IMR-90 (cell line): ENCODE measurements at regions not wholly inside any gene's neighbourhood (a gene's known extent, or its start where the extent isn't known, plus 50 kb on each side); places are given as distances from the start of the nearest gene placed in this dataset.

Experiments
- ATAC-seq: fragments of 200-7000 bp; cut with Tn5 transposase; 2 replicates; pipeline ENCODE4 v1.9.1; 2020; ENCODE audit warnings: low read depth, mild to moderate bottlenecking, moderate library complexity
- BruUV-seq: library from RNA; stranded (reverse); fragments of 400-500 nt; replicated peaks from 2 replicates; lab custom pipeline; 2021; lab: Mats Ljungman, UMichigan
- CTCF ChIA-PET: fragments of 300-600 bp; formaldehyde crosslinking; extraction: SDS; loops from one replicate; lab custom pipeline; 2021; ENCODE audit warnings: antibody characterized with exemption; lab: Yijun Ruan, JAX
- POLR2A ChIA-PET: fragments of 300-600 bp; sonication (Branson Sonifier 250); formaldehyde crosslinking; loops from one replicate; lab custom pipeline; 2022; ENCODE audit warnings: antibody characterized with exemption; ENCODE audit not compliant: unreplicated experiment; lab: Charles Lee
- DNase-seq: peaks from one replicate; pipeline ENCODE4 v3.0.0; 2013
- H2AFZ ChIP-seq: replicated peaks from 2 replicates; pipeline ENCODE3; 2013; ENCODE audit warnings: low read length, mild to moderate bottlenecking; ENCODE audit not compliant: poor library complexity
- H2AK5ac ChIP-seq: 2 replicates; pipeline ENCODE4 v1.6.1; 2013; ENCODE audit warnings: low read depth, low read length, inconsistent platforms
- H2AK9ac ChIP-seq: replicated peaks from 2 replicates; pipeline ENCODE3; 2013; ENCODE audit warnings: mild to moderate bottlenecking, low read depth, low read length, moderate library complexity; ENCODE audit not compliant: poor library complexity
- H2BK120ac ChIP-seq: 2 replicates; pipeline ENCODE4 v1.6.1; 2013; ENCODE audit warnings: low read depth, low read length, inconsistent platforms
- H2BK15ac ChIP-seq: 3 replicates; pipeline ENCODE4 v1.6.1; 2013; ENCODE audit warnings: low read depth, low read length, inconsistent platforms
- H2BK20ac ChIP-seq: 2 replicates; pipeline ENCODE4 v1.6.1; 2013; ENCODE audit warnings: low read depth, mild to moderate bottlenecking, inconsistent platforms, low read length, moderate library complexity
- H2BK5ac ChIP-seq: 2 replicates; pipeline ENCODE4 v1.6.1; 2013; ENCODE audit warnings: mild to moderate bottlenecking, low read depth, low read length, inconsistent platforms; ENCODE audit not compliant: poor library complexity, severe bottlenecking
- H3K14ac ChIP-seq: replicated peaks from 2 replicates; pipeline ENCODE4 v1.6.1; 2013; ENCODE audit warnings: low read depth, low read length, inconsistent platforms
- H3K18ac ChIP-seq: 2 replicates; pipeline ENCODE4 v1.6.1; 2013; ENCODE audit warnings: low read depth, low read length, control low read depth
- H3K23ac ChIP-seq: 2 replicates; pipeline ENCODE4 v1.6.1; 2013; ENCODE audit warnings: low read depth, low read length, inconsistent platforms
- H3K27ac ChIP-seq: 2 replicates; pipeline ENCODE4 v1.5.1; 2013; ENCODE audit warnings: mild to moderate bottlenecking, control low read depth, low read length; ENCODE audit not compliant: insufficient read depth
- H3K27me3 ChIP-seq: 2 replicates; pipeline ENCODE4 v1.6.1; 2013; ENCODE audit warnings: low read length; ENCODE audit not compliant: control insufficient read depth, insufficient read depth
- H3K36me3 ChIP-seq: 2 replicates; pipeline ENCODE4 v1.6.1; 2013; ENCODE audit warnings: low read length, mixed read lengths; ENCODE audit not compliant: control insufficient read depth, insufficient read depth
- H3K4ac ChIP-seq: 2 replicates; pipeline ENCODE4 v1.6.1; 2013; ENCODE audit warnings: low read depth, low read length, inconsistent platforms
- H3K4me1 ChIP-seq: 2 replicates; pipeline ENCODE4 v1.6.1; 2013; ENCODE audit warnings: low read length, mixed read lengths; ENCODE audit not compliant: control insufficient read depth, insufficient read depth
- H3K4me2 ChIP-seq: 2 replicates; pipeline ENCODE4 v1.6.1; 2013; ENCODE audit warnings: low read depth, mild to moderate bottlenecking, control low read depth, low read length, moderate library complexity
- H3K4me3 ChIP-seq: 2 replicates; pipeline ENCODE4 v1.5.1; 2013; ENCODE audit warnings: low read depth, mild to moderate bottlenecking, control low read depth, low read length, moderate library complexity; ENCODE audit not compliant: insufficient read depth
- H3K56ac ChIP-seq: 2 replicates; pipeline ENCODE4 v1.6.1; 2013; ENCODE audit warnings: low read length, inconsistent platforms; ENCODE audit not compliant: insufficient read depth; ENCODE audit errors: extremely low read depth
- H3K79me1 ChIP-seq, 2 experiments: 2 replicates each; pipeline ENCODE4 v1.6.1; 2013; ENCODE audit warnings: low read length in 2 of 2, inconsistent platforms in 1 of 2, low read depth in 1 of 2
- H3K9ac ChIP-seq: 2 replicates; pipeline ENCODE4 v1.6.1; 2013; ENCODE audit warnings: low read depth, low read length, control low read depth
- H3K9me1 ChIP-seq: 2 replicates; pipeline ENCODE4 v1.6.1; 2013; ENCODE audit warnings: low read length, inconsistent platforms; ENCODE audit not compliant: insufficient read depth
- H3K9me3 ChIP-seq: 2 replicates; pipeline ENCODE4 v1.6.1; 2013; ENCODE audit warnings: low read length; ENCODE audit not compliant: control insufficient read depth, insufficient read depth
- H4K20me1 ChIP-seq: 2 replicates; pipeline ENCODE4 v1.6.1; 2013; ENCODE audit warnings: low read length, inconsistent platforms; ENCODE audit not compliant: insufficient read depth
- H4K5ac ChIP-seq: 2 replicates; pipeline ENCODE4 v1.6.1; 2013; ENCODE audit warnings: mild to moderate bottlenecking, low read depth, low read length, control low read depth
- H4K8ac ChIP-seq, 2 experiments: 2 replicates each; pipeline ENCODE4 v1.6.1; 2013; ENCODE audit warnings: low read depth in 2 of 2, low read length in 2 of 2, control low read depth in 1 of 2, inconsistent platforms in 1 of 2
- H4K91ac ChIP-seq: 2 replicates; pipeline ENCODE4 v1.6.1; 2013; ENCODE audit warnings: low read depth, low read length, inconsistent platforms; ENCODE audit not compliant: insufficient read depth
- ELK1 ChIP-seq: fragments of 150-350 bp; IDR thresholded peaks from 2 replicates; pipeline ENCODE4 v1.6.1; 2016; ENCODE audit warnings: low read depth, mild to moderate bottlenecking, low read length, moderate library complexity, borderline replicate concordance
- MAFK ChIP-seq: IDR thresholded peaks from 2 replicates; pipeline ENCODE4 v1.6.1; 2012; ENCODE audit warnings: low read depth, low read length, improper control_type of control experiment
- POLR2A ChIP-seq: IDR thresholded peaks from 2 replicates; pipeline ENCODE4 v1.6.1; 2012; ENCODE audit warnings: mild to moderate bottlenecking, low read depth, low read length
- RAD21 ChIP-seq: IDR thresholded peaks from 2 replicates; pipeline ENCODE4 v1.6.1; 2012; ENCODE audit warnings: low read length, improper control_type of control experiment
- RFX5 ChIP-seq: IDR thresholded peaks from 2 replicates; pipeline ENCODE4 v1.8.0; 2012; ENCODE audit warnings: low read depth, mild to moderate bottlenecking, low read length, moderate library complexity
- SMC3 ChIP-seq: fragments of 150-350 bp; IDR thresholded peaks from 2 replicates; pipeline ENCODE4 v1.6.1; 2016; ENCODE audit warnings: low read depth, mild to moderate bottlenecking, antibody characterized with exemption, low read length, moderate library complexity
- WGBS, 2 experiments: methylation state at CpG; one replicate each; pipeline versions ENCODE4 v1.1.5 to v1.1.7; 2013; ENCODE audit warnings: missing lambda C conversion rate in 2 of 2; ENCODE audit not compliant: insufficient read length in 1 of 2; ENCODE audit errors: extremely low coverage in 2 of 2; 5-methylcytosine and 5-hydroxymethylcytosine counted together
- dilution Hi-C: fragments of 300-500 bp; cut with HindIII; formaldehyde crosslinking; loops from one replicate; pipeline ENCODE4 v1.14.3; 2018; ENCODE audit warnings: low sequenced_read_pairs; ENCODE audit not compliant: unreplicated experiment
- in situ Hi-C: fragments of 300-500 bp; cut with MboI; formaldehyde crosslinking; loops from 3 replicates; pipeline ENCODE4 v1.14.3; 2019; ENCODE audit warnings: low sequenced_read_pairs, inconsistent platforms, mixed read lengths
- intact Hi-C: fragments of 100-400 bp; cut with micrococcal nuclease; formaldehyde crosslinking; loops from 2 replicates; pipeline ENCODE4 v1.10.0; 2022

GRCh38 chr1:55300975-55301374, 85.8 kb upstream of the USP24 start:
- no peak overlapping the region for H3K18ac ChIP-seq
- no peak overlapping the region for H2AK5ac ChIP-seq
- no peak overlapping the region for H2AFZ ChIP-seq
- no peak overlapping the region for H3K14ac ChIP-seq
- CTCF ChIA-PET, result no interaction called here
- H3K27me3 ChIP-seq, result no peaks in the 10 kb centered on the region; the same call in 1 of the 2 replicates
- no peak overlapping the region for H2BK15ac ChIP-seq
- dilution Hi-C loops, result no loop called here
- no peak overlapping the region for H3K56ac ChIP-seq
- POLR2A ChIA-PET, result no interaction called here
- H3K4me3 ChIP-seq, result no peak overlapping the region
- no TSS peak for BruUV-seq
- H2BK5ac ChIP-seq, result no peak overlapping the region
- H3K79me1 ChIP-seq, result no peaks in the 10 kb centered on the region
- H3K36me3 ChIP-seq, result no peaks in the 10 kb centered on the region
- WGBS, 2 experiments, result 100% methylated on average over 2 of the region's 5 CpGs; no CpG with 5 or more reads in 1 of the 2 experiments
- no peak overlapping the region for H3K4me2 ChIP-seq
- no peak overlapping the region for H4K5ac ChIP-seq
- intact Hi-C loops, result no loop called here
- H3K9me1 ChIP-seq, result 0 out of 2 replicates have a peak, but pooled peaks cover 2% of the 10 kb centered on the region
- H4K8ac ChIP-seq, result no peak overlapping the region
- H3K4ac ChIP-seq, result no peak overlapping the region
- in situ Hi-C loops, result no loop called here
- H3K9me3 ChIP-seq, result peaks cover 2% of the 10 kb centered on the region; the same call in 1 of the 2 replicates
- no peak for TF ChIP-seq SMC3
- TF ChIP-seq POLR2A, result no peak
- no peak for TF ChIP-seq ELK1
- TF ChIP-seq MAFK, result no peak
- no peak for TF ChIP-seq RFX5
- no peak for TF ChIP-seq RAD21
- H3K4me1 ChIP-seq, result no peaks in the 10 kb centered on the region; the same call in 1 of the 2 replicates
- no peak overlapping the region for H2BK20ac ChIP-seq
- ATAC-seq (no peak), DNase-seq (no peak)
- no peak overlapping the region for H2BK120ac ChIP-seq
- no peak overlapping the region for H3K23ac ChIP-seq
- H4K91ac ChIP-seq, result no peak overlapping the region
- H2AK9ac ChIP-seq, result no peak overlapping the region
- no peaks in the 10 kb centered on the region for H4K20me1 ChIP-seq
- H3K9ac ChIP-seq, result no peak overlapping the region
- H3K27ac ChIP-seq, result no peak overlapping the region
